DOHH2 (cell line): ENCODE measurements at regions not wholly inside any gene's neighbourhood (a gene's known extent, or its start where the extent isn't known, plus 50 kb on each side); places are given as distances from the start of the nearest gene placed in this dataset.
"Not testable (repeated sequence)": the region's sequence is repeated elsewhere in the genome, so short reads cannot be mapped to it uniquely, and the experiment has no call there.

ENCODE experiments used
- EZH2phosphoT487 ChIP-seq: fragments of 200-600 bp; sonication (generic); IDR thresholded peaks from 2 replicates; pipeline ENCODE4 v1.6.1; 2017; ENCODE audit warnings: borderline replicate concordance, mild to moderate bottlenecking, antibody characterized with exemption, low read length, moderate library complexity, mixed read lengths
- TF ChIP-seq, protein P1 (sequence below): fragments of 200-600 bp; sonication (generic); IDR thresholded peaks from one replicate; pipeline ENCODE4 v1.5.1; 2014; ENCODE audit warnings: antibody characterized with exemption, mild to moderate bottlenecking, low read depth, low read length; ENCODE audit not compliant: poor library complexity, severe bottlenecking

DNA sequence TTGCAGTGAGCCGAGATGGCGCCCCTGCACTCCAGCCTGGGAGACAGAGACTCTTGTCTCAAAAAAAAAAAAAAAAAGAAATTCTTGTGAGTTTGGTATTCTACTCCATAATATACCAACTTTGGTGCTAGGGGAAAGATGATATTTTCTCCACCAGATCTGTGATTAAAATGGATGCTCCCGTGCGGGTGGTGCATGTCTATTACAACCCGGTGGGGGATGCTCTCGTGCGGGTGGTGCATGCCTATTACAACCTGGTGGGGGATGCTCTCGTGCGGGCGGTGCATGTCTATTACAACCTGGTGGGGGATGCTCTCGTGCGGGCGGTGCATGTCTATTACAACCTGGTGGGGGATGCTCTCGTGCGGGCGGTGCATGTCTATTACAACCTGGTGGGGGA is 244.1 kb upstream of the RGMA start:
- TF ChIP-seq, protein P1, sequence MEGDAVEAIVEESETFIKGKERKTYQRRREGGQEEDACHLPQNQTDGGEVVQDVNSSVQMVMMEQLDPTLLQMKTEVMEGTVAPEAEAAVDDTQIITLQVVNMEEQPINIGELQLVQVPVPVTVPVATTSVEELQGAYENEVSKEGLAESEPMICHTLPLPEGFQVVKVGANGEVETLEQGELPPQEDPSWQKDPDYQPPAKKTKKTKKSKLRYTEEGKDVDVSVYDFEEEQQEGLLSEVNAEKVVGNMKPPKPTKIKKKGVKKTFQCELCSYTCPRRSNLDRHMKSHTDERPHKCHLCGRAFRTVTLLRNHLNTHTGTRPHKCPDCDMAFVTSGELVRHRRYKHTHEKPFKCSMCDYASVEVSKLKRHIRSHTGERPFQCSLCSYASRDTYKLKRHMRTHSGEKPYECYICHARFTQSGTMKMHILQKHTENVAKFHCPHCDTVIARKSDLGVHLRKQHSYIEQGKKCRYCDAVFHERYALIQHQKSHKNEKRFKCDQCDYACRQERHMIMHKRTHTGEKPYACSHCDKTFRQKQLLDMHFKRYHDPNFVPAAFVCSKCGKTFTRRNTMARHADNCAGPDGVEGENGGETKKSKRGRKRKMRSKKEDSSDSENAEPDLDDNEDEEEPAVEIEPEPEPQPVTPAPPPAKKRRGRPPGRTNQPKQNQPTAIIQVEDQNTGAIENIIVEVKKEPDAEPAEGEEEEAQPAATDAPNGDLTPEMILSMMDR = not testable (repeated sequence)
- not testable (repeated sequence) for TF ChIP-seq EZH2phosphoT487
